AG10803 (cell line): ENCODE measurements at regions not wholly inside any gene's neighbourhood (a gene's known extent, or its start where the extent isn't known, plus 50 kb on each side); places are given as distances from the start of the nearest gene placed in this dataset.
"Not testable (repeated sequence)": the region's sequence is repeated elsewhere in the genome, so short reads cannot be mapped to it uniquely, and the experiment has no call there.

Source experiments
- DNase-seq: peaks from one replicate; pipeline ENCODE4 v3.0.0; 2010; ENCODE audit warnings: low read depth
- H3K4me3 ChIP-seq: 2 replicates; pipeline ENCODE4 v1.5.1; 2011; ENCODE audit warnings: mild to moderate bottlenecking, low read length, control low read depth
- CTCF ChIP-seq: conservative IDR thresholded peaks from 2 replicates; pipeline ENCODE4 v1.5.1; 2011; ENCODE audit warnings: mild to moderate bottlenecking, low read length, control low read depth, inconsistent platforms

GRCh38 chr11:38143852-38144251, 1545.8 kb upstream of the RAG2 start:
- H3K4me3 ChIP-seq, result no peak overlapping the region
- no peak for TF ChIP-seq CTCF
- DNase-seq, result no peak

GRCh38 chr11:38138972-38139371, 1540.9 kb upstream of the RAG2 start:
- TF ChIP-seq CTCF, result no peak
- H3K4me3 ChIP-seq, result no peak overlapping the region
- DNase-seq, result no peak

- no peak for DNase-seq
- no peak for TF ChIP-seq CTCF
- no peak overlapping the region for H3K4me3 ChIP-seq
These were observed 1538.9 kb upstream of the RAG2 start for GRCh38 chr11:38136887-38137286.

GRCh38 chr11:38131535-38131934, 1533.5 kb upstream of the RAG2 start:
- no peak for DNase-seq
- H3K4me3 ChIP-seq, result no peak overlapping the region
- no peak for TF ChIP-seq CTCF

- no peak overlapping the region for H3K4me3 ChIP-seq
- no peak for TF ChIP-seq CTCF
- DNase-seq, result no peak
These were observed 1532.9 kb upstream of the RAG2 start for GRCh38 chr11:38130976-38131375.

- no peak for TF ChIP-seq CTCF
- DNase-seq, result no peak
These were observed 1532.5 kb upstream of the RAG2 start for GRCh38 chr11:38130514-38130913.

GRCh38 chr11:38123673-38124072, 1525.6 kb upstream of the RAG2 start:
- no peak overlapping the region for H3K4me3 ChIP-seq
- TF ChIP-seq CTCF, result no peak
- no peak for DNase-seq

More at GRCh38 chr11:38130514-38130913, 1532.5 kb upstream of the RAG2 start:
- H3K4me3 ChIP-seq, result no peak overlapping the region

- not testable (repeated sequence) for DNase-seq, H3K4me3 ChIP-seq
These were observed 1518.6 kb upstream of the RAG2 start for GRCh38 chr11:38116616-38117015.

- H3K4me3 ChIP-seq, DNase-seq: not testable (repeated sequence)
These were observed 1517.3 kb upstream of the RAG2 start for GRCh38 chr11:38115381-38115780.
